Calu3 (cell line): ENCODE measurements at regions not wholly inside any gene's neighbourhood (a gene's known extent, or its start where the extent isn't known, plus 50 kb on each side); places are given as distances from the start of the nearest gene placed in this dataset.

Experiments used
- BruUV-seq: library from RNA; stranded (reverse); fragments of 400-500 nt; replicated peaks from 2 replicates; lab custom pipeline; 2021; lab: Mats Ljungman, UMichigan
- CTCF ChIA-PET: fragments of 300-600 bp; sonication (Branson Sonifier 250); formaldehyde crosslinking; loops from one replicate; lab custom pipeline; 2022; ENCODE audit warnings: antibody characterized with exemption; lab: Charles Lee
- DNase-seq: peaks from one replicate; pipeline ENCODE4 v3.0.0; 2022
- H3K27ac Mint-ChIP-seq: one replicate; pipeline ENCODE4 v1.8.0; 2022; ENCODE audit warnings: mixed read lengths; ENCODE audit not compliant: unreplicated experiment
- H3K27me3 Mint-ChIP-seq: one replicate; pipeline ENCODE4 v1.8.0; 2022; ENCODE audit warnings: mixed read lengths; ENCODE audit not compliant: unreplicated experiment
- H3K36me3 Mint-ChIP-seq: one replicate; pipeline ENCODE4 v1.8.0; 2022; ENCODE audit warnings: mild to moderate bottlenecking, moderate library complexity, mixed read lengths; ENCODE audit not compliant: insufficient read depth, unreplicated experiment
- H3K4me1 Mint-ChIP-seq: one replicate; pipeline ENCODE4 v1.8.0; 2022; ENCODE audit warnings: mild to moderate bottlenecking, low read depth, mixed read lengths; ENCODE audit not compliant: unreplicated experiment
- H3K4me3 Mint-ChIP-seq: one replicate; pipeline ENCODE4 v1.8.0; 2022; ENCODE audit warnings: mild to moderate bottlenecking, low read depth, moderate library complexity, mixed read lengths; ENCODE audit not compliant: unreplicated experiment
- H3K9me3 Mint-ChIP-seq: one replicate; pipeline ENCODE4 v1.8.0; 2022; ENCODE audit warnings: low read depth, mixed read lengths; ENCODE audit not compliant: unreplicated experiment
- intact Hi-C: fragments of 100-400 bp; cut with micrococcal nuclease; formaldehyde crosslinking; loops from one replicate; pipeline ENCODE4 v1.10.0; 2022; ENCODE audit not compliant: unreplicated experiment
- TF ChIP-seq, protein P1 (sequence below): fragments of 200-600 bp; IDR thresholded peaks from one replicate; pipeline ENCODE4 v1.8.0; 2022; ENCODE audit warnings: antibody characterized with exemption; ENCODE audit not compliant: unreplicated experiment

- H3K9me3 Mint-ChIP-seq: no peaks in the 10 kb centered on the region
- CTCF ChIA-PET: no interaction called here
- TF ChIP-seq, protein P1, sequence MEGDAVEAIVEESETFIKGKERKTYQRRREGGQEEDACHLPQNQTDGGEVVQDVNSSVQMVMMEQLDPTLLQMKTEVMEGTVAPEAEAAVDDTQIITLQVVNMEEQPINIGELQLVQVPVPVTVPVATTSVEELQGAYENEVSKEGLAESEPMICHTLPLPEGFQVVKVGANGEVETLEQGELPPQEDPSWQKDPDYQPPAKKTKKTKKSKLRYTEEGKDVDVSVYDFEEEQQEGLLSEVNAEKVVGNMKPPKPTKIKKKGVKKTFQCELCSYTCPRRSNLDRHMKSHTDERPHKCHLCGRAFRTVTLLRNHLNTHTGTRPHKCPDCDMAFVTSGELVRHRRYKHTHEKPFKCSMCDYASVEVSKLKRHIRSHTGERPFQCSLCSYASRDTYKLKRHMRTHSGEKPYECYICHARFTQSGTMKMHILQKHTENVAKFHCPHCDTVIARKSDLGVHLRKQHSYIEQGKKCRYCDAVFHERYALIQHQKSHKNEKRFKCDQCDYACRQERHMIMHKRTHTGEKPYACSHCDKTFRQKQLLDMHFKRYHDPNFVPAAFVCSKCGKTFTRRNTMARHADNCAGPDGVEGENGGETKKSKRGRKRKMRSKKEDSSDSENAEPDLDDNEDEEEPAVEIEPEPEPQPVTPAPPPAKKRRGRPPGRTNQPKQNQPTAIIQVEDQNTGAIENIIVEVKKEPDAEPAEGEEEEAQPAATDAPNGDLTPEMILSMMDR: no peak
- intact Hi-C loops: no loop called here
- H3K4me3 Mint-ChIP-seq: no peak overlapping the region
- no peaks in the 10 kb centered on the region for H3K36me3 Mint-ChIP-seq
- H3K27ac Mint-ChIP-seq: no peak overlapping the region
- DNase-seq: no peak
- H3K4me1 Mint-ChIP-seq: no peaks in the 10 kb centered on the region
- BruUV-seq: no TSS peak
- H3K27me3 Mint-ChIP-seq: no peaks in the 10 kb centered on the region
Observed at GRCh38 chr2:220489121-220489520, 861.7 kb downstream of the SLC4A3 start.

DNA sequence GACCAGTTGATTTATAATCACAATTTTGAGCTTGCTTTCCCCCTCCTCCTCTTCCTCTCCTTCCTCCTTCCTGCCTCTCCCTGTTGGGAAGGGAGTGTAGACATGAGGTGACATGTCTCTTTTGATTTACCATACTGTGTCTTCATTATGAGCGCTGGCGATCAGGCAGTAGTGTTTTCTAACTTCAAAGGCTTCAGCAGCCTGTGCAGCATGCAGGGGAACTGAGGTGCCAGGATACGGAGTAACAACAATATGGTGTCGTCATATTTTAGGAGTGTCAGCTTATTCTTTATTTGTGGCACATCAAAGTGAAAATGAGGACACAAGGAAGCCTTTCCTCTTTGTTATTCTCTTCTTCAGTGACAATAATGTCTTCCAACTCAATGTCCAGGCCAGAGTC lies 864.2 kb downstream of the SLC4A3 start:
- BruUV-seq: no TSS peak
- no peak for DNase-seq
- Mint-ChIP-seq H3K9me3 (no peaks in the 10 kb centered on the region), H3K27me3 (no peaks in the 10 kb centered on the region), H3K4me1 (no peaks in the 10 kb centered on the region), H3K27ac (no peak overlapping the region), H3K36me3 (no peaks in the 10 kb centered on the region), H3K4me3 (no peak overlapping the region)
- TF ChIP-seq, protein P1: no peak
- CTCF ChIA-PET: no interaction called here
- intact Hi-C loops: no loop called here

GRCh38 chr2:220493871-220494525 lies 866.6 kb downstream of the SLC4A3 start:
- H3K27ac Mint-ChIP-seq: no peak overlapping the region
- CTCF ChIA-PET: interaction anchor here (0.7 kb wide), 1 partner anchor 25 kb away, joined by 3 read pairs; no protein-coding TSS in a partner anchor
- H3K9me3 Mint-ChIP-seq: no peaks in the 10 kb centered on the region
- H3K4me1 Mint-ChIP-seq: peaks cover 5% of the 10 kb centered on the region
- DNase-seq: no peak
- no TSS peak for BruUV-seq
- no peaks in the 10 kb centered on the region for H3K36me3 Mint-ChIP-seq
- H3K27me3 Mint-ChIP-seq: no peaks in the 10 kb centered on the region
- intact Hi-C loops: no loop called here
- no peak overlapping the region for H3K4me3 Mint-ChIP-seq
- TF ChIP-seq, protein P1: no peak

GRCh38 chr2:220496513-220496912 lies 869.1 kb downstream of the SLC4A3 start:
- TF ChIP-seq, protein P1: no peak
- no peak for DNase-seq
- H3K27ac Mint-ChIP-seq: no peak overlapping the region
- no TSS peak for BruUV-seq
- intact Hi-C loops: no loop called here
- H3K36me3 Mint-ChIP-seq: no peaks in the 10 kb centered on the region
- no peak overlapping the region for H3K4me3 Mint-ChIP-seq
- no peaks in the 10 kb centered on the region for H3K27me3 Mint-ChIP-seq
- no peaks in the 10 kb centered on the region for H3K9me3 Mint-ChIP-seq
- CTCF ChIA-PET: no interaction called here
- peaks cover 8% of the 10 kb centered on the region for H3K4me1 Mint-ChIP-seq
